A549 (cell line): ENCODE measurements at regions not wholly inside any gene's neighbourhood (a gene's known extent, or its start where the extent isn't known, plus 50 kb on each side); places are given as distances from the start of the nearest gene placed in this dataset.

Source experiments
- CEBPB ChIP-seq, 2 experiments: fragments of >200 bp in 1 of 2; sonication (Bioruptor Twin) in 1 of 2; formaldehyde crosslinking in 1 of 2; IDR thresholded peaks; 2 replicates each; pipeline ENCODE4 v1.6.1; 2012 to 2016
- EP300 ChIP-seq, 2 experiments: fragments of >200 bp; sonication (Bioruptor Twin); formaldehyde crosslinking; IDR thresholded peaks; 2 replicates in 1 of 2; 3 replicates in 1 of 2; pipeline ENCODE4 v1.6.1; 2016 to 2017
- ESRRA ChIP-seq: fragments of 150-350 bp; IDR thresholded peaks from 2 replicates; pipeline ENCODE4 v1.6.1; 2014; ENCODE audit warnings: mild to moderate bottlenecking, low read length, borderline replicate concordance
- FOSL2 ChIP-seq, 2 experiments: fragments of 450-650 bp in 1 of 2; fragments of >200 bp in 1 of 2; sonication (Bioruptor Twin) in 1 of 2; formaldehyde crosslinking; IDR thresholded peaks; 2 replicates each; pipeline versions ENCODE4 v1.5.0 to v1.6.1; 2016 to 2020; ENCODE audit warnings: mild to moderate bottlenecking in 1 of 2, moderate library complexity in 1 of 2
- FOXS1 ChIP-seq: fragments of 250-450 bp; sonication (Bioruptor Pico); IDR thresholded peaks from 2 replicates; pipeline ENCODE4 v1.5.0; 2020; ENCODE audit warnings: mild to moderate bottlenecking, moderate library complexity
- KDM5A ChIP-seq: fragments of 200-600 bp; sonication (generic); IDR thresholded peaks from 2 replicates; pipeline ENCODE4 v1.6.1; 2016; ENCODE audit warnings: antibody characterized with exemption, mild to moderate bottlenecking
- MYC ChIP-seq: IDR thresholded peaks from 2 replicates; pipeline ENCODE4 v1.6.1; 2012; ENCODE audit warnings: mild to moderate bottlenecking, inconsistent platforms, low read length, improper control_type of control experiment, borderline replicate concordance
- POLR2A ChIP-seq: IDR thresholded peaks from 2 replicates; pipeline ENCODE4 v1.6.1; 2012; ENCODE audit warnings: mild to moderate bottlenecking, low read length
- RAD21 ChIP-seq, 2 experiments: fragments of >200 bp in 1 of 2; sonication (Bioruptor Twin) in 1 of 2; formaldehyde crosslinking in 1 of 2; IDR thresholded peaks in 1 of 2; conservative IDR thresholded peaks in 1 of 2; 2 replicates in 1 of 2; 3 replicates in 1 of 2; pipeline ENCODE4 v1.6.1; 2012 to 2018; ENCODE audit warnings: inconsistent platforms in 1 of 2
- SMC3 ChIP-seq: fragments of >200 bp; sonication (Bioruptor Twin); formaldehyde crosslinking; IDR thresholded peaks from 3 replicates; pipeline ENCODE4 v1.6.1; 2018; ENCODE audit warnings: inconsistent platforms
- TF ChIP-seq, protein P1 (sequence below): fragments of >200 bp; sonication (Bioruptor Twin); formaldehyde crosslinking; IDR thresholded peaks from 3 replicates; pipeline ENCODE4 v1.5.1; 2016
- TF ChIP-seq, protein P2 (sequence below): IDR thresholded peaks from 2 replicates; pipeline ENCODE4 v1.6.1; 2012
- TF ChIP-seq, protein P3 (sequence below): IDR thresholded peaks from 2 replicates; pipeline ENCODE4 v1.6.1; 2012; ENCODE audit warnings: low read depth, borderline replicate concordance
- TF ChIP-seq, protein P4 (sequence below): fragments of 200-600 bp; sonication (generic); IDR thresholded peaks from 2 replicates; pipeline ENCODE4 v1.6.1; 2016; ENCODE audit warnings: antibody characterized with exemption, mild to moderate bottlenecking, moderate library complexity

DNA sequence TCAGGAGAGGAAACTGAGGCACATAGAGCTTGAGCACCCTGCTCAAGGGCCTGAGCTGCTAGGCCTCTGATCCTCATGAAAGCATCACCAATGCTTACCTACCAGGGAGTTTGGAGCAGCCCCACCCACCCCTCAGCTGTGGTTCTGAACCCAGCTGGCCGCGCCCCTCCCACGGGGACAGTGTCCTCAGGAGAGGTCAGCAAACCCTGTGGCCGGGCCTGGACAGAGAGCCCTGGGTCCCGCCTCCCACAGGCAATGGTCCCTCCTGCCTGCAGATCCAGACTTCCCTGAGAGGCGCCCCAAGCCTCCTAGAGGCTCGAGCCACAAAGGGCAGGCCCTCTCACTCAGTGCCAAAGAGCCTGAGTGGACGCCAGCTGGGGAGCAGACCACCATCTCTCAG is 184.9 kb downstream of the BRD1 start:
- TF ChIP-seq, protein P1, sequence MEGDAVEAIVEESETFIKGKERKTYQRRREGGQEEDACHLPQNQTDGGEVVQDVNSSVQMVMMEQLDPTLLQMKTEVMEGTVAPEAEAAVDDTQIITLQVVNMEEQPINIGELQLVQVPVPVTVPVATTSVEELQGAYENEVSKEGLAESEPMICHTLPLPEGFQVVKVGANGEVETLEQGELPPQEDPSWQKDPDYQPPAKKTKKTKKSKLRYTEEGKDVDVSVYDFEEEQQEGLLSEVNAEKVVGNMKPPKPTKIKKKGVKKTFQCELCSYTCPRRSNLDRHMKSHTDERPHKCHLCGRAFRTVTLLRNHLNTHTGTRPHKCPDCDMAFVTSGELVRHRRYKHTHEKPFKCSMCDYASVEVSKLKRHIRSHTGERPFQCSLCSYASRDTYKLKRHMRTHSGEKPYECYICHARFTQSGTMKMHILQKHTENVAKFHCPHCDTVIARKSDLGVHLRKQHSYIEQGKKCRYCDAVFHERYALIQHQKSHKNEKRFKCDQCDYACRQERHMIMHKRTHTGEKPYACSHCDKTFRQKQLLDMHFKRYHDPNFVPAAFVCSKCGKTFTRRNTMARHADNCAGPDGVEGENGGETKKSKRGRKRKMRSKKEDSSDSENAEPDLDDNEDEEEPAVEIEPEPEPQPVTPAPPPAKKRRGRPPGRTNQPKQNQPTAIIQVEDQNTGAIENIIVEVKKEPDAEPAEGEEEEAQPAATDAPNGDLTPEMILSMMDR, result no peak
- TF ChIP-seq KDM5A (no peak), EP300 (IDR thresholded peaks at IDR 0.05) (no peak), POLR2A (no peak), ESRRA (no peak), RAD21 (conservative IDR thresholded peaks at IDR 0.05 in 1 of 2, IDR thresholded peaks at IDR 0.05 in 1 of 2) (no peak), CEBPB (IDR thresholded peaks at IDR 0.05) (no peak), FOXS1 (CRISPR knock-in tag) (no peak), SMC3 (no peak), MYC (no peak), FOSL2 (IDR thresholded peaks at IDR 0.05) (no peak), FOSL2 (CRISPR knock-in tag; IDR thresholded peaks at IDR 0.05) (no peak)
- TF ChIP-seq, protein P2, sequence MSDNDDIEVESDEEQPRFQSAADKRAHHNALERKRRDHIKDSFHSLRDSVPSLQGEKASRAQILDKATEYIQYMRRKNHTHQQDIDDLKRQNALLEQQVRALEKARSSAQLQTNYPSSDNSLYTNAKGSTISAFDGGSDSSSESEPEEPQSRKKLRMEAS, result no peak
- TF ChIP-seq, protein P3, sequence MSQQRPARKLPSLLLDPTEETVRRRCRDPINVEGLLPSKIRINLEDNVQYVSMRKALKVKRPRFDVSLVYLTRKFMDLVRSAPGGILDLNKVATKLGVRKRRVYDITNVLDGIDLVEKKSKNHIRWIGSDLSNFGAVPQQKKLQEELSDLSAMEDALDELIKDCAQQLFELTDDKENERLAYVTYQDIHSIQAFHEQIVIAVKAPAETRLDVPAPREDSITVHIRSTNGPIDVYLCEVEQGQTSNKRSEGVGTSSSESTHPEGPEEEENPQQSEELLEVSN, result no peak
- TF ChIP-seq, protein P4, sequence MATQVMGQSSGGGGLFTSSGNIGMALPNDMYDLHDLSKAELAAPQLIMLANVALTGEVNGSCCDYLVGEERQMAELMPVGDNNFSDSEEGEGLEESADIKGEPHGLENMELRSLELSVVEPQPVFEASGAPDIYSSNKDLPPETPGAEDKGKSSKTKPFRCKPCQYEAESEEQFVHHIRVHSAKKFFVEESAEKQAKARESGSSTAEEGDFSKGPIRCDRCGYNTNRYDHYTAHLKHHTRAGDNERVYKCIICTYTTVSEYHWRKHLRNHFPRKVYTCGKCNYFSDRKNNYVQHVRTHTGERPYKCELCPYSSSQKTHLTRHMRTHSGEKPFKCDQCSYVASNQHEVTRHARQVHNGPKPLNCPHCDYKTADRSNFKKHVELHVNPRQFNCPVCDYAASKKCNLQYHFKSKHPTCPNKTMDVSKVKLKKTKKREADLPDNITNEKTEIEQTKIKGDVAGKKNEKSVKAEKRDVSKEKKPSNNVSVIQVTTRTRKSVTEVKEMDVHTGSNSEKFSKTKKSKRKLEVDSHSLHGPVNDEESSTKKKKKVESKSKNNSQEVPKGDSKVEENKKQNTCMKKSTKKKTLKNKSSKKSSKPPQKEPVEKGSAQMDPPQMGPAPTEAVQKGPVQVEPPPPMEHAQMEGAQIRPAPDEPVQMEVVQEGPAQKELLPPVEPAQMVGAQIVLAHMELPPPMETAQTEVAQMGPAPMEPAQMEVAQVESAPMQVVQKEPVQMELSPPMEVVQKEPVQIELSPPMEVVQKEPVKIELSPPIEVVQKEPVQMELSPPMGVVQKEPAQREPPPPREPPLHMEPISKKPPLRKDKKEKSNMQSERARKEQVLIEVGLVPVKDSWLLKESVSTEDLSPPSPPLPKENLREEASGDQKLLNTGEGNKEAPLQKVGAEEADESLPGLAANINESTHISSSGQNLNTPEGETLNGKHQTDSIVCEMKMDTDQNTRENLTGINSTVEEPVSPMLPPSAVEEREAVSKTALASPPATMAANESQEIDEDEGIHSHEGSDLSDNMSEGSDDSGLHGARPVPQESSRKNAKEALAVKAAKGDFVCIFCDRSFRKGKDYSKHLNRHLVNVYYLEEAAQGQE, result no peak
